Femur (tissue), 1 donor: ENCODE measurements at regions not wholly inside any gene's neighbourhood (a gene's known extent, or its start where the extent isn't known, plus 50 kb on each side); places are given as distances from the start of the nearest gene placed in this dataset.

Source experiments
- DNase-seq: peaks from one replicate; pipeline ENCODE4 v3.0.0-alpha.2; 2017

GRCh38 chr3:182525766-182526374 lies 267.4 kb upstream of the ATP11B start:
- no peak for DNase-seq

- DNase-seq, result no peak
These were observed 265.6 kb upstream of the ATP11B start for GRCh38 chr3:182527745-182528144.

GRCh38 chr3:182530316-182530715 lies 263.0 kb upstream of the ATP11B start:
- DNase-seq, result no peak

- DNase-seq, result no peak
These were observed 259.9 kb upstream of the ATP11B start for GRCh38 chr3:182533394-182533793.

- no peak for DNase-seq
These were observed 248.8 kb upstream of the ATP11B start for GRCh38 chr3:182544542-182544941.

- DNase-seq, result no peak
These were observed 231.0 kb upstream of the ATP11B start for GRCh38 chr3:182562274-182562673.

- no peak for DNase-seq
These were observed 227.1 kb upstream of the ATP11B start for GRCh38 chr3:182565916-182566796.

- peak; percentile 71 for DNase-seq
These were observed 225.6 kb upstream of the ATP11B start for GRCh38 chr3:182567700-182568099.

- peak; percentile 28 for DNase-seq
These were observed 225.0 kb upstream of the ATP11B start for GRCh38 chr3:182568261-182568660.

GRCh38 chr3:182568876-182569275 lies 224.4 kb upstream of the ATP11B start:
- no peak for DNase-seq

- no peak for DNase-seq
These were observed 222.2 kb upstream of the ATP11B start for GRCh38 chr3:182570946-182571594.

- DNase-seq, result no peak
These were observed 217.4 kb upstream of the ATP11B start for GRCh38 chr3:182575941-182576340.

GRCh38 chr3:182583545-182583944 lies 209.8 kb upstream of the ATP11B start:
- DNase-seq, result no peak

GRCh38 chr3:182585532-182586150 lies 207.7 kb upstream of the ATP11B start:
- no peak for DNase-seq

GRCh38 chr3:182592747-182593146 lies 200.6 kb upstream of the ATP11B start:
- DNase-seq, result no peak

- DNase-seq, result no peak
These were observed 196.5 kb upstream of the ATP11B start for GRCh38 chr3:182596676-182597410.

- no peak for DNase-seq
These were observed 195.7 kb upstream of the ATP11B start for GRCh38 chr3:182597621-182598041.

- DNase-seq, result no peak
These were observed 191.7 kb upstream of the ATP11B start for GRCh38 chr3:182601597-182601996.

GRCh38 chr3:182603501-182603900 lies 189.8 kb upstream of the ATP11B start:
- no peak for DNase-seq

- no peak for DNase-seq
These were observed 187.3 kb upstream of the ATP11B start for GRCh38 chr3:182605882-182606611.

- no peak for DNase-seq
These were observed 186.3 kb upstream of the ATP11B start for GRCh38 chr3:182606905-182607504.
